ENCODE measurements at regions not wholly inside any gene's neighbourhood (a gene's known extent, or its start where the extent isn't known, plus 50 kb on each side); places are given as distances from the start of the nearest gene placed in this dataset.

DNA sequence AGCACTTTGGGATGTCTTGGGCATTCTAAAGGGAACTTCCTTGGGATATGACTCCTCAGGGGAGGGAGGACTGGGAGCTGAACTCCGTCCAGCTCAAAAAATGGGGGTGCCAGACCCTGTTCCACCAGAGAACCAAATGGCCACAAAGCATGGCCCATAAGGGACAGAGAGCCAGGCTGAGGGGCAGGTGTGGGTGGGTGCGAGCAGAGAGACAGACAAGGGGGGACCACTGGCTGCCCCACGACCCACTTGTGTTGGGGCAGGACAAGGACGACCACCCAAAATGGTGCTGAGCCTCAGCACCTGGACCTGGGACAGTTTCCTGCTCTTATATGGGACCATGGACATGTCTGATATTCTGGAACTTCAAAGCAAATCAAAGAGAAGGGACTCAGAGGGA is 148.2 kb upstream of the MLN start:
- H3K79me2 ChIP-seq (ENCODE audit: control insufficient read depth, low read length), result no peaks in the 10 kb centered on the region
- H3F3A ChIP-seq (ENCODE audit: control insufficient read depth, insufficient read depth), result no peaks in the 10 kb centered on the region
- TF ChIP-seq EZH2phosphoT487 (IDR thresholded peaks at IDR 0.05; ENCODE audit: borderline replicate concordance, low read length), result no peak
- TF ChIP-seq, protein P1, sequence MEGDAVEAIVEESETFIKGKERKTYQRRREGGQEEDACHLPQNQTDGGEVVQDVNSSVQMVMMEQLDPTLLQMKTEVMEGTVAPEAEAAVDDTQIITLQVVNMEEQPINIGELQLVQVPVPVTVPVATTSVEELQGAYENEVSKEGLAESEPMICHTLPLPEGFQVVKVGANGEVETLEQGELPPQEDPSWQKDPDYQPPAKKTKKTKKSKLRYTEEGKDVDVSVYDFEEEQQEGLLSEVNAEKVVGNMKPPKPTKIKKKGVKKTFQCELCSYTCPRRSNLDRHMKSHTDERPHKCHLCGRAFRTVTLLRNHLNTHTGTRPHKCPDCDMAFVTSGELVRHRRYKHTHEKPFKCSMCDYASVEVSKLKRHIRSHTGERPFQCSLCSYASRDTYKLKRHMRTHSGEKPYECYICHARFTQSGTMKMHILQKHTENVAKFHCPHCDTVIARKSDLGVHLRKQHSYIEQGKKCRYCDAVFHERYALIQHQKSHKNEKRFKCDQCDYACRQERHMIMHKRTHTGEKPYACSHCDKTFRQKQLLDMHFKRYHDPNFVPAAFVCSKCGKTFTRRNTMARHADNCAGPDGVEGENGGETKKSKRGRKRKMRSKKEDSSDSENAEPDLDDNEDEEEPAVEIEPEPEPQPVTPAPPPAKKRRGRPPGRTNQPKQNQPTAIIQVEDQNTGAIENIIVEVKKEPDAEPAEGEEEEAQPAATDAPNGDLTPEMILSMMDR (IDR thresholded peaks at IDR 0.05; ENCODE audit: low read depth, low read length, poor library complexity, severe bottlenecking), result no peak
- no peak overlapping the region for H3K27ac ChIP-seq (ENCODE audit: low read depth, low read length)
- no peak overlapping the region for H3K4me2 ChIP-seq (ENCODE audit: low read length)
- H3K9me2 ChIP-seq (replicated peaks; ENCODE audit: control insufficient read depth, low read length), result no peaks in the 10 kb centered on the region
- H3K4me3 ChIP-seq (ENCODE audit: low read length), result no peak overlapping the region
- no peaks in the 10 kb centered on the region for H4K20me1 ChIP-seq (ENCODE audit: control insufficient read depth, insufficient read depth, low read depth, low read length)
- H3K36me3 ChIP-seq (ENCODE audit: control insufficient read depth, low read length), result no peaks in the 10 kb centered on the region
- H3K9me3 ChIP-seq (ENCODE audit: control insufficient read depth, insufficient read depth, low read length), result no peaks in the 10 kb centered on the region
- H3K27me3 ChIP-seq (ENCODE audit: control insufficient read depth, low read length), result no peaks in the 10 kb centered on the region; the same call in 1 of the 2 replicates
- H3K4me1 ChIP-seq (ENCODE audit: control insufficient read depth, low read length), result no peaks in the 10 kb centered on the region

DNA sequence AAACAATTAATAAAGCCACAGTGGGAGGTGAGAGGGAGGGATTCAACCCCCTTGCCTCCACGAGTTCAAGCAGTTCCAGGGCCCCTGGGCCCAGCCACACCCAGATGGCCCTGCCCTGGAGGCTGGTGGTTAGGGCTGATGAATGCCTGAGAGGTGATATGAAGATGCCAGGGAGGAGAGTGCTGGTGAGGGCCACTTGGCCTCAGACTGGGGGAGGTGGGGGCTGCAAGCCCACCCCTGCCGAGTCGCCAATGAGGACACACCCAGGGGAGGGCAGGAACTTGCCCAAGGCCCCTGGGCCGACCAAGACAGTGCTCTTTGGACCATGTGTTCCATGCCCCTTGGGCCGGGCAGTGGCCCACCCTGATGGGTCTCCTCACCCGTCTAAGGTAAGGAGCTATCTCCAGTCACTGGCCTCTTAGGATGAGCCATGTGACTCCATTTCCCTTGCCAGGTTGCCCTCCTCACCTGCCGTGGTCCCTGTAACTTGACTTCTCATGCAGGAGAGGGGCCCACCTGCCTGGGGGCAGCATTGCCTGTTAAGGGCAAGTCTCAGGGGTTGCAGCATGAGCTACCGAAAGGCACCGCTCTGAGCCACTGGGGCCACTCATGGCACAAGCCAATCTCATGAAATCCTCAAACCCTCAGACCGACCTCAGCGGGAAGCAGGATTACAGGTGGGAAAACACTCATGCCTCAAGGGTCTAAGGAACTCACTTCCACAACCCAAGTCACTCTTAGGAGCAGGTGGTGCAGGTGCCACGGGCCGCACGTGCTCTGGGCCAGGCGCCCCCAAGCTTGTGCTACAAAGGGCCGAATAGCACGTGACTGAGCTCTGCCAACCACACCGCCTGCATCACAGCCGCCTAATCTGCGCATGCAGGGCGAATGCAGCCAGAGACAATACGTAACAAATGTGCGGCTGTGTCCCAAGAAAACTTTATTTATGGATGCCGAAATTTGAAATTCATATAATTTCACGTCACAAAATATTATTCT is 147.4 kb upstream of the MLN start:
- no peak overlapping the region for H3K4me2 ChIP-seq (ENCODE audit: low read length)

DNA sequence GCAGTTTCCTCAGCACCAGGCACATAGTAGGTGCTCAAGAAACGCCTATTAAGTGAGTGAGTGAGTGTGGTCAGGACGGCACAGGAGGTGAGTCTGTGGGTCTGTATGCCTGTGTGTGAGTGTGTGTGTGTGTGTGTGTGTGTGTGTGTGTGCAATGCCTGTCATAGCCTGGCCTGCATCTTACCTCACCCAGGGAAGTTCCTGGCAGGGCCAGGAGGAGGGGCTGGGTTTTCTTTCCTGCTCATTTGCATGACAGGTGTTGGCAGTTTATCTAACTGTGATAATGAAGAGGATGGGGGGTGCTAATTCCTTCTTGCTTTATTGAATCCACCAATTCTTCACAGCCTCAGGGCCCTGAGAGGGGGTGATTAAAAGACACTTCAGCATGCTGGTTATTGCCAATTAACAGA is 146.7 kb upstream of the MLN start:
- Histone ChIP-seq H4K20me1 (ENCODE audit: control insufficient read depth, insufficient read depth, low read depth, low read length) (no peaks in the 10 kb centered on the region), H3K4me2 (ENCODE audit: low read length) (no peak overlapping the region), H3K27ac (ENCODE audit: low read depth, low read length) (no peak overlapping the region), H3K9me2 (replicated peaks; ENCODE audit: control insufficient read depth, low read length) (no peaks in the 10 kb centered on the region), H3K9me3 (ENCODE audit: control insufficient read depth, insufficient read depth, low read length) (no peaks in the 10 kb centered on the region), H3K79me2 (ENCODE audit: control insufficient read depth, low read length) (no peaks in the 10 kb centered on the region), H3K4me3 (ENCODE audit: low read length) (no peak overlapping the region), H3F3A (ENCODE audit: control insufficient read depth, insufficient read depth) (no peaks in the 10 kb centered on the region), H3K36me3 (ENCODE audit: control insufficient read depth, low read length) (no peaks in the 10 kb centered on the region), H3K27me3 (ENCODE audit: control insufficient read depth, low read length) (no peaks in the 10 kb centered on the region; the same call in 1 of the 2 replicates), H3K4me1 (ENCODE audit: control insufficient read depth, low read length) (no peaks in the 10 kb centered on the region)
- TF ChIP-seq, protein P1 (IDR thresholded peaks at IDR 0.05; ENCODE audit: low read depth, low read length, poor library complexity, severe bottlenecking), result no peak
- TF ChIP-seq EZH2phosphoT487 (IDR thresholded peaks at IDR 0.05; ENCODE audit: borderline replicate concordance, low read length), result no peak

More for the DNA sequence above, 147.4 kb upstream of the MLN start:
- no peaks in the 10 kb centered on the region; the same call in 1 of the 2 replicates for H3K27me3 ChIP-seq (ENCODE audit: control insufficient read depth, low read length)
- H3K79me2 ChIP-seq (ENCODE audit: control insufficient read depth, low read length), result no peaks in the 10 kb centered on the region
- H3K36me3 ChIP-seq (ENCODE audit: control insufficient read depth, low read length), result no peaks in the 10 kb centered on the region
- H4K20me1 ChIP-seq (ENCODE audit: control insufficient read depth, insufficient read depth, low read depth, low read length), result no peaks in the 10 kb centered on the region
- no peaks in the 10 kb centered on the region for H3K4me1 ChIP-seq (ENCODE audit: control insufficient read depth, low read length)
- no peak overlapping the region for H3K27ac ChIP-seq (ENCODE audit: low read depth, low read length)
- TF ChIP-seq, protein P1 (IDR thresholded peaks at IDR 0.05; ENCODE audit: low read depth, low read length, poor library complexity, severe bottlenecking), result no peak
- no peak overlapping the region for H3K4me3 ChIP-seq (ENCODE audit: low read length)
- H3K9me3 ChIP-seq (ENCODE audit: control insufficient read depth, insufficient read depth, low read length), result no peaks in the 10 kb centered on the region
- H3F3A ChIP-seq (ENCODE audit: control insufficient read depth, insufficient read depth), result no peaks in the 10 kb centered on the region
- no peaks in the 10 kb centered on the region for H3K9me2 ChIP-seq (replicated peaks; ENCODE audit: control insufficient read depth, low read length)
